ENCODE measurements at regions not wholly inside any gene's neighbourhood (a gene's known extent, or its start where the extent isn't known, plus 50 kb on each side); places are given as distances from the start of the nearest gene placed in this dataset.

DNA sequence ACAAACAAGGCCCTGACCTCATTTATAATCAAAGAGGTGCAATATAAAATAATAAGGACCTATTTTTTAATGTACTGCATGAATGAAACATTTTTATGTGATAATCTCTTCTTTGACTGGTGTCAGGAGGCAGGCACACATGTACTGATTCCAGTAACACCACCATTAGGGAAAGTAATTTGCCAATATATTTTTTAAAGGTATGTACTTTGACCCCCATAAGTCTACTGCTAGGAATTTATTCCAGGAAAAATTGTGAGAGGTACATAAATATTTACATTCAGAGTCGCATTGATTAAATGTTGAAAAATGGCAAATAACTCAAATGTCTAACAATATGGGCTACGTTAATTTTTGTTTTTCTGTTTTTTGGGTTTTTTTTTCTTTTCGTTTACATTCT, 325.4 kb upstream of the PRDM1 start:
- Histone ChIP-seq H3K4me3 (ENCODE audit: low read depth, low read length) (no peak overlapping the region), H3K27me3 (ENCODE audit: control insufficient read depth, insufficient read depth, low read length) (no peaks in the 10 kb centered on the region), H3K36me3 (ENCODE audit: control insufficient read depth, insufficient read depth, low read length) (no peaks in the 10 kb centered on the region)
- TF ChIP-seq, protein P1, sequence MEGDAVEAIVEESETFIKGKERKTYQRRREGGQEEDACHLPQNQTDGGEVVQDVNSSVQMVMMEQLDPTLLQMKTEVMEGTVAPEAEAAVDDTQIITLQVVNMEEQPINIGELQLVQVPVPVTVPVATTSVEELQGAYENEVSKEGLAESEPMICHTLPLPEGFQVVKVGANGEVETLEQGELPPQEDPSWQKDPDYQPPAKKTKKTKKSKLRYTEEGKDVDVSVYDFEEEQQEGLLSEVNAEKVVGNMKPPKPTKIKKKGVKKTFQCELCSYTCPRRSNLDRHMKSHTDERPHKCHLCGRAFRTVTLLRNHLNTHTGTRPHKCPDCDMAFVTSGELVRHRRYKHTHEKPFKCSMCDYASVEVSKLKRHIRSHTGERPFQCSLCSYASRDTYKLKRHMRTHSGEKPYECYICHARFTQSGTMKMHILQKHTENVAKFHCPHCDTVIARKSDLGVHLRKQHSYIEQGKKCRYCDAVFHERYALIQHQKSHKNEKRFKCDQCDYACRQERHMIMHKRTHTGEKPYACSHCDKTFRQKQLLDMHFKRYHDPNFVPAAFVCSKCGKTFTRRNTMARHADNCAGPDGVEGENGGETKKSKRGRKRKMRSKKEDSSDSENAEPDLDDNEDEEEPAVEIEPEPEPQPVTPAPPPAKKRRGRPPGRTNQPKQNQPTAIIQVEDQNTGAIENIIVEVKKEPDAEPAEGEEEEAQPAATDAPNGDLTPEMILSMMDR (IDR thresholded peaks at IDR 0.05; ENCODE audit: insufficient read depth, low read length, severe bottlenecking), result no peak
- FAIRE-seq, result no peak
- no peak for DNase-seq (ENCODE audit: low read depth)

DNA sequence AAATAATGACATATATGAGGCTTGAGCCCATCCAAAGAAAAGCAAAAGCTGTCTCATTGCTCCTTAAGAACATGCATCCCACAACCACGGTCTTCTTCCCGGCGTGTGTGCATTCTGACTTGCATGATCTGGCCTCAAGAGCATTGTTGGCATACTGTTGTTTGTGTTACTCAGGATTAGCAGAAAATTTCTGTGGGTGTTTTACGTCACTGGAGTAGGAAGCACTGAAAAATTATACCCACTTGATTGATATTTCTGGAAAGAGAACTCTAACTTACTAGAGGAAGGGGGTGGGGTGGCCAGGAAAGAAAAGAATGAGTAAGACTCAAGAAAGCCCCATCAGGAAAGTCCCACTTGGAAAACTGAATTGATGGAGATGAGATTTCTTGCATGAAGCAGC, 326.2 kb upstream of the PRDM1 start:
- Histone ChIP-seq H3K27me3 (ENCODE audit: control insufficient read depth, insufficient read depth, low read length) (no peaks in the 10 kb centered on the region), H3K36me3 (ENCODE audit: control insufficient read depth, insufficient read depth, low read length) (no peaks in the 10 kb centered on the region), H3K4me3 (ENCODE audit: low read depth, low read length) (no peak overlapping the region)
- peak; percentile 90 for DNase-seq (ENCODE audit: low read depth)
- TF ChIP-seq, protein P1 (IDR thresholded peaks at IDR 0.05; ENCODE audit: insufficient read depth, low read length, severe bottlenecking), result no peak
- no peak for FAIRE-seq

DNA sequence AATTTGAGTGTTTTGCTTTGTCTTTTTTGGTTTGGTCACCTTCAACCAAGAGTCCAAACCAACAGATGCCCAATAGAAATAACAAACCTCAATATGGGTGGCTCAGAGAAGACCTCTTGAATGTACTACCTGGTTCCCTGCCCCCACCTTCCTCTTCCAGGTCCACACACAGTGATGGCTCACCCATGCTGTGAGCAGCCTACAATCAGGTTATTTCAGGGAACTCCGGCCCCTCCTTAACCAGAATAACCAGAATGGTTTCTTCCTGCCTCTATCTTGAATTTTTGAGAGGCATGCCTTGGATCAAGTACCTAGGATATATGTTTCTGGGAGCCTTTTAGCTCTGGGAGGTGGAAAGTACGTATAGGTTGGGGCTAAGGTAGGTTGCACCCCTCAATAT, 327.1 kb upstream of the PRDM1 start:
- Histone ChIP-seq H3K36me3 (ENCODE audit: control insufficient read depth, insufficient read depth, low read length) (no peaks in the 10 kb centered on the region), H3K27me3 (ENCODE audit: control insufficient read depth, insufficient read depth, low read length) (no peaks in the 10 kb centered on the region), H3K4me3 (ENCODE audit: low read depth, low read length) (no peak overlapping the region)
- DNase-seq (ENCODE audit: low read depth) (peak; percentile 83), FAIRE-seq (no peak)
- TF ChIP-seq, protein P1 (IDR thresholded peaks at IDR 0.05; ENCODE audit: insufficient read depth, low read length, severe bottlenecking), result no peak

DNA sequence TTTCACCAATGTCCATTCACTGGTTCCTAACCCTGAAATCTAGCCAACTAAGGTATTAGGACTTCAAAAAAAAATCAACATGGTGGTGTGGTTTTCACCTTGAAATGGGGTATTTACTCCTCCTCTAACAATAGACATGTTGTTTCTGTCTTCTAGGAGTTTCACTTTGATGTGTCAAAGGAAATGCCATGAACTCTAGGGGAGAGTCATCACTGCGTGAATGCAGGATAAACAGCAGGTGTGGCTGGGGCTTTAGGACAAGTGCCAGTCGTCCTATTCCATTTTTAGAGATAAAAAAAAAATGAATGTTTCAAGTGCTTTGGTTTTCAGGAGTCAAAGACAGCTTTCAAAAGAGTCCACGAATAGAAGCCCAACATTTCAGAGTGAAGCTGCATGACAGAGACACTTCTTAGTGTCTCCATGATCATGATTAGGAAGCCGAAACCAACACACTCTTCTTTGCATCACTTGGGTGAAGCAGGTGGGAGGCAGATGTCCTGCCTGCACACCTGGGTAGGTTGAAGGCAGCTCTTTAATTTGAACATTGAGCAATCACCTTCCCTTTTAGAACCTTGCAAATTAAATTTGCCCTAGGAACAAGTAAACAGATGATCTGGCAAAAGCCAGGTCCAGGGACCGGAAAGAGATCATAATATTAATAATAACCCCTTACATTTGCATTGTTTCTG, 328.5 kb upstream of the PRDM1 start:
- TF ChIP-seq, protein P1 (IDR thresholded peaks at IDR 0.05; ENCODE audit: insufficient read depth, low read length, severe bottlenecking), result no peak
- Histone ChIP-seq H3K4me3 (ENCODE audit: low read depth, low read length) (no peak overlapping the region), H3K27me3 (ENCODE audit: control insufficient read depth, insufficient read depth, low read length) (no peaks in the 10 kb centered on the region), H3K36me3 (ENCODE audit: control insufficient read depth, insufficient read depth, low read length) (no peaks in the 10 kb centered on the region)
- FAIRE-seq (no peak), DNase-seq (ENCODE audit: low read depth) (peak; percentile 81)

DNA sequence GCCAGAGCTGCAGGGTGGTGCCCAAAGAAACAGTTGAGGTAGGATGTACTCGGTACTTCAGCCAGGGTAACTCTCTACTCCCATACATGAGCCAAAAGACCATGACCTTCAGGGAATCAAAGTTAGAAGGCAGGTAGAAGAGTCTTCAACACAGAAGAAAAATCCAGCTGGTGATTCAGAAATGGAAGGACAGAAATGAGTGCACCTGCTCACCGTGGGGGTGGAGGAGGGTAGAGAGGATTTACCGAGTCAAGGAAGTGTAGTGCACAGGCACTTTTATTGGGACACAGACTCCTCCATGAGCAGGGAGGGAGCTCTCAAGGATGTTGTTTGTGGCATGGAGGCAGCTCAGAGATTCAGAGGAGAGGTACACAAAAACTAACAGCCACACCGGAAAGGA, 330.3 kb upstream of the PRDM1 start:
- Histone ChIP-seq H3K27me3 (ENCODE audit: control insufficient read depth, insufficient read depth, low read length) (no peaks in the 10 kb centered on the region), H3K36me3 (ENCODE audit: control insufficient read depth, insufficient read depth, low read length) (no peaks in the 10 kb centered on the region), H3K4me3 (ENCODE audit: low read depth, low read length) (no peak overlapping the region)
- no peak for DNase-seq (ENCODE audit: low read depth)
- FAIRE-seq, result no peak
- TF ChIP-seq, protein P1 (IDR thresholded peaks at IDR 0.05; ENCODE audit: insufficient read depth, low read length, severe bottlenecking), result no peak

Data from bronchial epithelial cell (primary cell).